Karpas-422 (cell line): ENCODE measurements at regions not wholly inside any gene's neighbourhood (a gene's known extent, or its start where the extent isn't known, plus 50 kb on each side); places are given as distances from the start of the nearest gene placed in this dataset.

Source experiments
- DNase-seq: peaks from one replicate; pipeline ENCODE4 v3.0.0-alpha.2; 2015
- H2AFZ ChIP-seq: fragments of 200-600 bp; sonication (generic); 2 replicates; pipeline ENCODE4 v1.6.1; 2014; ENCODE audit warnings: antibody characterized with exemption, low read length, mixed read lengths
- H3K27ac ChIP-seq: fragments of 200-600 bp; sonication (generic); 2 replicates; pipeline ENCODE4 v1.5.1; 2014; ENCODE audit warnings: mild to moderate bottlenecking, low read length, moderate library complexity
- H3K27me3 ChIP-seq: fragments of 200-600 bp; sonication (generic); 2 replicates; pipeline ENCODE4 v1.6.1; 2014; ENCODE audit warnings: low read length, mixed read lengths
- H3K36me3 ChIP-seq: fragments of 200-600 bp; sonication (generic); 2 replicates; pipeline ENCODE4 v1.6.1; 2014; ENCODE audit warnings: low read length, mixed read lengths; ENCODE audit not compliant: insufficient read depth
- H3K4me1 ChIP-seq: fragments of 200-600 bp; sonication (generic); 2 replicates; pipeline ENCODE4 v1.6.1; 2014; ENCODE audit warnings: mild to moderate bottlenecking, low read length, mixed read lengths
- H3K4me2 ChIP-seq: fragments of 200-600 bp; sonication (generic); 2 replicates; pipeline ENCODE4 v1.6.1; 2014; ENCODE audit warnings: low read length, low read depth, mild to moderate bottlenecking; ENCODE audit not compliant: poor library complexity, severe bottlenecking
- H3K4me3 ChIP-seq: fragments of 200-600 bp; sonication (generic); 2 replicates; pipeline ENCODE4 v1.5.1; 2014; ENCODE audit warnings: mild to moderate bottlenecking, antibody characterized with exemption, low read length, mixed read lengths
- H3K79me2 ChIP-seq: fragments of 200-600 bp; sonication (generic); 2 replicates; pipeline ENCODE4 v1.6.1; 2014; ENCODE audit warnings: mild to moderate bottlenecking, low read length, mixed read lengths
- H3K9ac ChIP-seq: fragments of 200-600 bp; sonication (generic); 2 replicates; pipeline ENCODE4 v1.6.0; 2014; ENCODE audit warnings: low read length
- H3K9me2 ChIP-seq: fragments of 200-600 bp; sonication (generic), shearing (Covaris generic); replicated peaks from 2 replicates; pipeline ENCODE4 v1.6.0; 2014; ENCODE audit warnings: mild to moderate bottlenecking, low read length, moderate library complexity; ENCODE audit not compliant: insufficient read depth
- H3K9me3 ChIP-seq: fragments of 300-700, 200-600 bp; sonication (generic); 2 replicates; pipeline ENCODE4 v1.6.1; 2014; ENCODE audit warnings: low read length, mixed read lengths
- H4K20me1 ChIP-seq: fragments of 200-600 bp; sonication (generic); 2 replicates; pipeline ENCODE4 v1.6.1; 2014; ENCODE audit warnings: mild to moderate bottlenecking, antibody characterized with exemption, low read length, low read depth; ENCODE audit not compliant: insufficient read depth

DNA sequence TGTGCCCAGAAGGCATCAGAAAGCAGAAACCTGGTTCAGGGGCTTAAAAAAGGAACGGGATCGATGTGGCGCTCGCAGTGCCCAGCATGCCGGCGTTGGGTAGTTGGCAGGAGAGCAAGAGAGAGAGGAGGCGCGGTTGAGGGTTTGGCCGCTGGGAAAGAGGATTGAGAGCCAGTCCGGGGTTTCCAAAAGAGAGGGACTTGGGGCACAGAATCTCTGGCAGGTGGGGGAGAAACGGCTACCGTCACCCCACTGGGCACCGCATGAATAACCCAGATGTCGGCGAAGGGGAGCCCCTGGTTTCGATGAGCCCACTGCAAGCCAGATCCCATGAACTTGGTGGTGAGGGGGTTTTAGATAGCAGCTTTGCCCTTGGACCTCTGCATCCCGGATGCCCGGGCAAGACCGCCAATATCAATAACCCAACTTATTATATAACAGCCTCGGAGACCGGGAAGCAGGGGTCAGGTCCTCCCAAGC, 60.4 kb upstream of the ACOT11 start:
- Histone ChIP-seq H3K27me3 (no peaks in the 10 kb centered on the region), H3K9me3 (no peaks in the 10 kb centered on the region), H3K36me3 (no peaks in the 10 kb centered on the region), H3K9me2 (no peaks in the 10 kb centered on the region), H3K9ac (peak overlapping the region; percentile 78), H3K4me1 (peaks cover 19% of the 10 kb centered on the region), H3K79me2 (no peaks in the 10 kb centered on the region), H2AFZ (peak overlapping the region; percentile 96; the same call in 1 of the 2 replicates), H4K20me1 (no peaks in the 10 kb centered on the region), H3K4me3 (peak overlapping the region; percentile 88), H3K4me2 (peak overlapping the region; percentile 100), H3K27ac (no peak overlapping the region)
- no peak for DNase-seq

DNA sequence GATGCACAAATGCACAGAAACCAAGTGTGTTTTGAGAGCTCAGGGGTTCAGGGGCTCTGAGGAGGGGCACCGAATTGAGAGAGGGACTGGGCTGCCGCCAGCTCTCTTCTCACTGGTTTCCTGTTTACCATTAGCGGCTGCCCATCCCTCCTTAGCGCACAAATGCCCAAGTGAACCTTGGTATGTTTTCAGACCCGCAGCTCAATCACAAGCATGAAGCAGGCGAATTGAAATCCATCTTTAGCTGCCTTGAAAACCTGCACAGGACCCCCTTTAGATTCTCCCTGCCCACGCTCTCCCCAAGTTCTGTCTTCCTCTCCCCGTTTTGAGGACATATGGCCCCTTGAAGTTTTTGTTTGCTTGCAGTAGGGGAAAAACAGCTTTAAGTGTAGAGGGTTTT, 61.1 kb upstream of the ACOT11 start:
- Histone ChIP-seq H3K4me2 (peak overlapping the region; percentile 100), H3K79me2 (no peaks in the 10 kb centered on the region), H3K9me2 (no peaks in the 10 kb centered on the region), H2AFZ (no peak overlapping the region), H4K20me1 (no peaks in the 10 kb centered on the region), H3K27ac (no peak overlapping the region), H3K9me3 (no peaks in the 10 kb centered on the region), H3K9ac (no peak overlapping the region), H3K27me3 (no peaks in the 10 kb centered on the region), H3K4me3 (no peak overlapping the region), H3K36me3 (no peaks in the 10 kb centered on the region), H3K4me1 (peaks cover 19% of the 10 kb centered on the region)
- no peak for DNase-seq

DNA sequence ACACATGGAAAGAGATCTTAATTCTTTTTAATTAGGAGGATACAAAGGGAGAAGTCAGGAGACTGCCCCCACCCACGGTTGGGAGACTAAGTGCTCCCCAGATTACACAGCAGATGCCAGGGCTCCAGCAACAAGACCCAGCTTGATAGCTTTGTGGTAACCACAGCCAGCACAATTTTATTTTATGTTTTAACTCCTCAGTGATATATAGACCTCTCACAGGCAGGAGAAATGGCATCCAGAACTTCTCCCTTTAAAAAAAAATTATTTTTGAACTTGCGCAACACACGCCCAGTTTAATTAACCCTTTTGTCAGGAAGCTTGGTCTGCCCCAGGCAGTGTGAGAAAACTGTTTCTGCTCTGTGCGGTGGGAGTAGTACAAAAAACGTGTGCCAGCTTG, 62.6 kb upstream of the ACOT11 start:
- no peaks in the 10 kb centered on the region for H3K9me2 ChIP-seq

DNA sequence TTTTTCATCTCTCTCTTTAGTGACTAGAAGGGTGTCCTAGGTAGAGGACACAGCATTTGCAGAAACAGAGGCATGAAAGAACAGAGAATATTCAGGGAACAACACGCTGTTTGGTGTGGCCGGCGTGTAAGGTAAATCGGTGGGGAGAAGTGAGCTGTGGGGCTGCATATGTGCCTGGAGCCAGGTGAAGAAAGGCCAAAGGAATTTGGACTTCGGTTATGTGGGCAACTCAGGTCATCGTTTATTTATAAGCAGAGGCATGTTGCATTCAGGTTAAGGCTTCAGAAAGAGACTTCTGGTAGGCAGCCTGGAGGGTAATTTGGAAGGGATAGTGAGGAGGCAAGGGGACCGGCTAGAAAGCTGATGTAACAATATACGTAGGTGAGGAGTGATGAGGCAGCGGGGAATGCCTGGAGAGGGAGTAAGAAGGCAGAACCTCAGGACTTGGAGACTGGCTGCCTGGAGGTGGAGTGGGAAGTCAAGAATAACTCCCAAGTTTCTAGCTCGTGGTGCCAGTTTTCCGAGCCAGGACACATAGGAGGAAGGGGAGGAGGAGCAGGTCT, 64.1 kb upstream of the ACOT11 start:
- Histone ChIP-seq H3K27ac (no peak overlapping the region), H3K4me3 (no peak overlapping the region), H2AFZ (no peak overlapping the region), H3K9me3 (no peaks in the 10 kb centered on the region), H3K4me1 (peaks cover 15% of the 10 kb centered on the region), H3K79me2 (no peaks in the 10 kb centered on the region), H3K27me3 (no peaks in the 10 kb centered on the region), H3K4me2 (no peak overlapping the region), H3K9ac (no peak overlapping the region), H3K9me2 (no peaks in the 10 kb centered on the region), H3K36me3 (no peaks in the 10 kb centered on the region), H4K20me1 (no peaks in the 10 kb centered on the region)
- no peak for DNase-seq

More for the DNA sequence above, 62.6 kb upstream of the ACOT11 start:
- Histone ChIP-seq H3K27me3 (no peaks in the 10 kb centered on the region), H3K27ac (no peak overlapping the region), H3K4me1 (peaks cover 19% of the 10 kb centered on the region), H3K9me3 (no peaks in the 10 kb centered on the region), H4K20me1 (no peaks in the 10 kb centered on the region), H3K9ac (no peak overlapping the region), H3K4me3 (no peak overlapping the region), H2AFZ (no peak overlapping the region), H3K36me3 (no peaks in the 10 kb centered on the region), H3K4me2 (no peak overlapping the region), H3K79me2 (no peaks in the 10 kb centered on the region)
- DNase-seq, result no peak

DNA sequence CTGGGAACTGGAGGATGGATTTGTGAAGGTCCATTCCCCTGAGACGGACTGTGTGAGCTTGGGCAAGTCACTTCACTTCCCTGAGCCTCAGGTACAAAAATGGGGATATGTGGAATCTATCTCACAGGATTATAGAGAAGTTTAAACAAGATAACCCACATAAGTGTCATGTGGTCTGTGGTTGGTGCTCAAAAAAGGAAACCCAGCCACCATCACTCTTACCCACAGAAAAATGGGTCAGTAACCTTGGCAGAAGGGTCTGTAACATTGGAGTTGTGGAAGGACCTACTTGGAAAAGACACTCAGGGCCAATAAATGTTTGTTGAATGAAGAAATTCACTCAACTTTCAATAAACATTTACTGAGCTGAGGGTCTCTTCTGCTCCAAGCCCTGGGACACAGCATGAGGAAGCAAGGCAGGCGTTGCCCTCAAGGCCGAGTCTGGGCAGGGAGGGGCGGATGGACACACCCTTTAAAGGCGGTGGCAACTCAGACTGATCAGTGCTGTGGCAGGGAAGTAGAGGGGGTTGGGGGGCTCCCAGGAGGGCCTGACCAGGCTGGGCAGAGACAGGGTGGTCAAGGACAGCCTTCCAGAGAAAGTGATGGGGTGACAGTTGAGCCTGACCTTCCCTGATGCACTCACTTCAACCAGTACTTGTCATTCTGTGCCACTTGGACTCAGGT, 66.7 kb upstream of the ACOT11 start:
- no peak overlapping the region for H3K9ac ChIP-seq
- H4K20me1 ChIP-seq, result no peaks in the 10 kb centered on the region
- H3K27me3 ChIP-seq, result no peaks in the 10 kb centered on the region
- no peak overlapping the region for H3K4me2 ChIP-seq
- H3K36me3 ChIP-seq, result no peaks in the 10 kb centered on the region
- no peak overlapping the region for H2AFZ ChIP-seq
- H3K79me2 ChIP-seq, result no peaks in the 10 kb centered on the region
- H3K27ac ChIP-seq, result no peak overlapping the region
- DNase-seq, result peak; percentile 7
- no peak overlapping the region for H3K4me3 ChIP-seq
- H3K9me2 ChIP-seq, result no peaks in the 10 kb centered on the region
- no peaks in the 10 kb centered on the region for H3K4me1 ChIP-seq
- no peaks in the 10 kb centered on the region for H3K9me3 ChIP-seq

DNA sequence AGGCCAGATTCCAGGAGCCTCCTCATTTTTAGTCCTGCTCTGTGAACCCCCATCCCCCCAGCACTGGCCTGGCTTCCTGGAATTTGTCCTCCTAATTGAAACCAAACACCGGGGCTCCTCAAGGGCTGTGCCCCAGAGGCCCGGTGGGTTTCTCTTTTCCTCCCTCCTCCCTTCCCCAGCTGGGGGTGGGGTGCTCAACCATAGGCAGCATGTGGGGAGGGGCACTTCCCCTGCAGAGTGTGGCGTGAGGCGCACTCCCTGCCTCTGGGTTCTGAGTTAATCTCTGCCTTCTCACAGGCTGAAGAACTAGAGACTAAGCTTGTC, 67.5 kb upstream of the ACOT11 start:
- no peaks in the 10 kb centered on the region for H3K9me2 ChIP-seq
- H2AFZ ChIP-seq, result no peak overlapping the region
- H3K79me2 ChIP-seq, result no peaks in the 10 kb centered on the region
- no peak overlapping the region for H3K4me3 ChIP-seq
- no peaks in the 10 kb centered on the region for H3K4me1 ChIP-seq
- no peaks in the 10 kb centered on the region for H3K36me3 ChIP-seq
- no peaks in the 10 kb centered on the region for H4K20me1 ChIP-seq
- no peak overlapping the region for H3K9ac ChIP-seq
- H3K27me3 ChIP-seq, result no peaks in the 10 kb centered on the region
- no peaks in the 10 kb centered on the region for H3K9me3 ChIP-seq
- no peak overlapping the region for H3K27ac ChIP-seq
- no peak overlapping the region for H3K4me2 ChIP-seq
- peak; percentile 36 for DNase-seq

DNA sequence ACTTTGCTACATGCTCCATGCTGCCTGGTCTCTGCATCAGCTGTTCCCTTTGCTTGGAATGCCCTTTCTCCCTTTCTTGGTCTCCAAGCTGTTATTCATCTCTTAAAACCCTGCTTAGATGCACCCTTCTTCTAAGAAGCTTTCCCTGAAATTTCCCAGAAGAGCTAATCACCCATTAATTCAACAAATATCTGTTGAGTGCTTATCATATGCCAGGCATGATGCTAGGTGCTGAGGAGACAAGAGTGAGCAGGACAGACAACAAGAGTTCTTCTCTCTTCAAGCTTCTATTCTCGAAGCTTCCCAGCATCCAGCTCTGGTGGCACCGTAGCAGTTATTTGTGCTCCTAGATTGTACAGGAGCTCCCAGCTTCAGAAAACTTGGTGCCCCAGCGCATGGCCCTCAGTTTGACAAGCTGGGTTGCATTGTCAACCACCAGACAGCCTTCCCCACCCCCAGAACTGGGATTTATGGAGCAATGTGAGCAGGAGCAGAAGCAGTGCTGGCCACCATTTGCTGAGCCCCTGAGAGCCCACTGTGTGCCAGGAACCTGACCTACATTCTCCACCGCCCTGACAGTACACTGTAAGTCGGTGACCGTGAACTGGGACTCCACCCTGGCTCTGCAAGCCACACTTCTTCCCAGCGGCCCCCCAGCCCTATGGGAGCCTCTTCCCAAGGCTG, 68.0 kb upstream of the ACOT11 start:
- Histone ChIP-seq H3K27me3 (no peaks in the 10 kb centered on the region), H3K9me3 (no peaks in the 10 kb centered on the region), H3K9ac (no peak overlapping the region), H3K4me1 (no peaks in the 10 kb centered on the region), H3K79me2 (no peaks in the 10 kb centered on the region), H3K4me2 (no peak overlapping the region), H3K9me2 (no peaks in the 10 kb centered on the region), H3K27ac (no peak overlapping the region), H2AFZ (no peak overlapping the region), H3K4me3 (no peak overlapping the region), H4K20me1 (no peaks in the 10 kb centered on the region), H3K36me3 (no peaks in the 10 kb centered on the region)
- no peak for DNase-seq

DNA sequence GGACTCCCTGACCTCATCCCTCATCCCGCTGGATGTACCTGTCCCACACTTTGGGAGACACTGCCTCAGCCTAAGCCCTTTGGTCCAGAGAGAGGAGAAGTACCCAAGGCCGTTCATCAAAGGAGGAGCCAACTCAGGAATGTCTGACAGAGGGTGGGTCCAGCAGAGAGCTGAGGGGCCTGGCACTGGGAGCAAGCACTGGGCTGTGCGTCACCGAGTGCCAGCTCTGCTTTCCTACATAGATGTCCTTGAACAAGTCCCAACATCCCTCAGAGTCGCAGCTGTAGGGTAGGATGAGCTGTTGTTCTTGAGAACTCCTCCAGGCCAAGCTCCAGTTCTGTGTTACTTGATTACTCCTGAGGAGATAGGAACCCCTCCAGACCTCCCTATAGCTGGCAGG, 68.8 kb upstream of the ACOT11 start:
- Histone ChIP-seq H3K9me3 (no peaks in the 10 kb centered on the region), H3K4me2 (no peak overlapping the region), H3K27ac (no peak overlapping the region), H3K4me3 (no peak overlapping the region), H3K9me2 (no peaks in the 10 kb centered on the region), H3K4me1 (no peaks in the 10 kb centered on the region), H3K27me3 (no peaks in the 10 kb centered on the region), H2AFZ (no peak overlapping the region), H3K9ac (no peak overlapping the region), H3K79me2 (no peaks in the 10 kb centered on the region), H3K36me3 (no peaks in the 10 kb centered on the region), H4K20me1 (no peaks in the 10 kb centered on the region)
- no peak for DNase-seq
